ENCODE measurements at regions not wholly inside any gene's neighbourhood (a gene's known extent, or its start where the extent isn't known, plus 50 kb on each side); places are given as distances from the start of the nearest gene placed in this dataset.
"Not testable (repeated sequence)": the region's sequence is repeated elsewhere in the genome, so short reads cannot be mapped to it uniquely, and the experiment has no call there.

GRCh38 chr6:1197309-1197708 is 114.6 kb upstream of the FOXQ1 start:
- DNase-seq = no peak

- no peak for DNase-seq
Observed at GRCh38 chr6:1191141-1191630, 120.7 kb upstream of the FOXQ1 start.

GRCh38 chr6:1190366-1190765 is 121.5 kb upstream of the FOXQ1 start:
- no peak for DNase-seq

- no peak for DNase-seq
Observed at GRCh38 chr6:1188199-1188598, 123.7 kb upstream of the FOXQ1 start.

GRCh38 chr6:1187293-1188131 is 124.4 kb upstream of the FOXQ1 start:
- DNase-seq = no peak

- DNase-seq = no peak
Observed at GRCh38 chr6:1184318-1184717, 127.6 kb upstream of the FOXQ1 start.

- DNase-seq = no peak
Observed at GRCh38 chr6:1182722-1183521, 129.0 kb upstream of the FOXQ1 start.

GRCh38 chr6:1181939-1182605 is 129.8 kb upstream of the FOXQ1 start:
- DNase-seq = no peak

GRCh38 chr6:1179571-1180459 is 132.1 kb upstream of the FOXQ1 start:
- DNase-seq = peak; percentile 29 to 80

GRCh38 chr6:1178590-1178989 is 133.3 kb upstream of the FOXQ1 start:
- DNase-seq = no peak

DNA sequence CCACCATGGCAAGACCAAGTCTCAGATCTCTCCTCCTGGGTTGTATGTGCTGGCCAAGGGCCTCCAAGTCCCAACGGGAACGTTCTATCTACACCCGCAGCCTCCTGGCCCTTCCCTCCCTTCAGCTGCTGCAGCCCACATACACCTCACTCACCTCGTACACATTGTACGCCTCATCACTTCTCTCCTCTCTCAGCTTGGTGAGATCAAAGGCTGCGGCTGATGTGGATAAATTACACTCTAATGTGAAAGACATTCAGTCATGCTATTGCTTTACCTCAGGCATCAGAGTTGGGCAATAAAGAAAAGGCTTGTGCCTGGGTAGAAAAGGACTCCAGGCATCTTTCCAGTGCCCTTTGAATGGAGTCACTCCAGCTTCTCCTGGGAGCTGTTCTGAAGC is 135.3 kb upstream of the FOXQ1 start:
- DNase-seq = no peak

- no peak for DNase-seq
Observed at GRCh38 chr6:1175877-1176276, 136.0 kb upstream of the FOXQ1 start.

GRCh38 chr6:1170794-1171193 is 141.1 kb upstream of the FOXQ1 start:
- DNase-seq = no peak

DNA sequence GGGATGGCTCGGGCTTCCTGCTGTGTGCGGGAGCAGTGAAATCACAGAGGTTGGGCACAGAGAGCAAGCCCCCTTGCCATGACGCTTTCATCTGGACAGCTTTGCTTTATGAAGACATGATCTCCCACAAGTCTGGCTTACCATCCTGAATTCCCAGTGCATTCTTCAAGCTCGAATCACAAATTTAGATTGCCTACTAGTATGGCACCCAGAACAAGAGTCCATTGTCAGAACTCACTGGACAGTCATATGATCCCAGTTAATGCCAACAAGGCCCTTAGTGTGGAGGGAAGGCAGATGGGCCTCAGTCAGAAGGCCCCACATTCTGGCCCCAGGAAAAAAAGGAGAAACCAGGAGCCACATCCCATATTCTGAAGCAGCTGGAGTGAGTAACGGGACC is 147.3 kb upstream of the FOXQ1 start:
- no peak for DNase-seq

GRCh38 chr6:1163501-1163900 is 148.4 kb upstream of the FOXQ1 start:
- DNase-seq = no peak

- no peak for DNase-seq
Observed at GRCh38 chr6:1162367-1163275, 149.3 kb upstream of the FOXQ1 start.

GRCh38 chr6:1156411-1156810 is 155.5 kb upstream of the FOXQ1 start:
- not testable (repeated sequence) for DNase-seq

DNA sequence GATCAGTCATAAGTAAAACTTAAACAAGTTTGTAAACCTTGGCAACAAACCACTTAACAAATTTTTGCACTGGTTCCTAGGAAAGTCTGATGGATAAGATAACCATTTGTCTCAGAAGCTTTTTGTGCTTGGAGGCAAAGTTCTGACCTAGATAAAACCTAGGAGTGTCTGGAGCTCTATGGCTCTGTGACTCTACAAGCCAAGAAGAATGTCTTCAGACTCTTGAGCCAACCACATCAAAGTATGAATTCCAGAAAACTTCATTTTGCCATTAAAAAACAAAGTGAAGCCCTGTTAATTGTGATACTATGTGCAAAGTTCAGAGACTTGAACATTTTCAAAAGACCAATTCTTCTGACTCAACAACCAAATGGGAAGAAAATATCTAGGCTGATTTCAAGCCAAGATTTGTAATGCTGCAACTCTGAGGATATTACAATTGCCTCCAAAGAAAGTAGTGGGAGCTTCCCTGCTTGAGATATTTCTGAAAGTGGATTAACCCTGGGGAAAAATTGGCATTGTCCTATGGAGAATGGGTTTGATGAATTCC is 158.1 kb upstream of the FOXQ1 start:
- DNase-seq = no peak

- DNase-seq = no peak
Observed at GRCh38 chr6:1146500-1146899, 165.4 kb upstream of the FOXQ1 start.

- no peak for DNase-seq
Observed at GRCh38 chr6:1145768-1146218, 166.1 kb upstream of the FOXQ1 start.

Measured in cerebellar nuclear complex (tissue), 1 donor.